Stimulated activated CD8-positive, alpha-beta memory T cell treated with anti-CD3 and anti-CD28 coated beads, Interleukin-15, amount 100 ng/mL, for 48 hours (primary cell): ENCODE measurements at regions not wholly inside any gene's neighbourhood (a gene's known extent, or its start where the extent isn't known, plus 50 kb on each side); places are given as distances from the start of the nearest gene placed in this dataset.
"Not testable (repeated sequence)": the region's sequence is repeated elsewhere in the genome, so short reads cannot be mapped to it uniquely, and the experiment has no call there.

ENCODE experiments used
- DNase-seq, 2 donors: peaks; one replicate each; pipeline ENCODE4 v3.0.0-alpha.2; 2020; ENCODE audit warnings: low read depth in 2 of 2

- DNase-seq, result no peak
Measured at GRCh38 chr5:163569284-163569683, 63.9 kb downstream of the MAT2B start.

GRCh38 chr5:163571744-163572143 lies 66.3 kb downstream of the MAT2B start:
- no peak for DNase-seq

- DNase-seq, result no peak
Measured at GRCh38 chr5:163574472-163575440, 69.3 kb downstream of the MAT2B start.

- no peak for DNase-seq
Measured at GRCh38 chr5:163578652-163579051, 73.2 kb downstream of the MAT2B start.

GRCh38 chr5:163579729-163580128 lies 74.3 kb downstream of the MAT2B start:
- DNase-seq, result no peak

GRCh38 chr5:163580516-163580915 lies 75.1 kb downstream of the MAT2B start:
- no peak for DNase-seq

GRCh38 chr5:163583491-163584153 lies 78.2 kb downstream of the MAT2B start:
- not testable (repeated sequence) for DNase-seq

- no peak for DNase-seq
Measured at GRCh38 chr5:163585206-163585605, 79.8 kb downstream of the MAT2B start.

- no peak for DNase-seq
Measured at GRCh38 chr5:163586531-163586956, 81.1 kb downstream of the MAT2B start.

- no peak for DNase-seq
Measured at GRCh38 chr5:163594951-163595350, 89.5 kb downstream of the MAT2B start.

- no peak for DNase-seq
Measured at GRCh38 chr5:163595932-163596607, 90.7 kb downstream of the MAT2B start.

- DNase-seq, result no peak
Measured at GRCh38 chr5:163596608-163597315, 91.3 kb downstream of the MAT2B start.

- no peak for DNase-seq
Measured at GRCh38 chr5:163604013-163604412, 98.6 kb downstream of the MAT2B start.

- no peak for DNase-seq
Measured at GRCh38 chr5:163607256-163607655, 101.8 kb downstream of the MAT2B start.

GRCh38 chr5:163608621-163609020 lies 103.2 kb downstream of the MAT2B start:
- DNase-seq, result no peak

GRCh38 chr5:163609910-163610309 lies 104.5 kb downstream of the MAT2B start:
- DNase-seq, result no peak

GRCh38 chr5:163612358-163613149 lies 107.1 kb downstream of the MAT2B start:
- DNase-seq, result no peak

GRCh38 chr5:163613150-163613442 lies 107.7 kb downstream of the MAT2B start:
- no peak for DNase-seq

GRCh38 chr5:163614787-163615186 lies 109.4 kb downstream of the MAT2B start:
- no peak for DNase-seq

- no peak for DNase-seq
Measured at GRCh38 chr5:163619273-163619934, 114.0 kb downstream of the MAT2B start.

- no peak for DNase-seq
Measured at GRCh38 chr5:163619951-163620350, 114.5 kb downstream of the MAT2B start.
